ENCODE measurements at regions not wholly inside any gene's neighbourhood (a gene's known extent, or its start where the extent isn't known, plus 50 kb on each side); places are given as distances from the start of the nearest gene placed in this dataset.
"Not testable (repeated sequence)": the region's sequence is repeated elsewhere in the genome, so short reads cannot be mapped to it uniquely, and the experiment has no call there.

DNA sequence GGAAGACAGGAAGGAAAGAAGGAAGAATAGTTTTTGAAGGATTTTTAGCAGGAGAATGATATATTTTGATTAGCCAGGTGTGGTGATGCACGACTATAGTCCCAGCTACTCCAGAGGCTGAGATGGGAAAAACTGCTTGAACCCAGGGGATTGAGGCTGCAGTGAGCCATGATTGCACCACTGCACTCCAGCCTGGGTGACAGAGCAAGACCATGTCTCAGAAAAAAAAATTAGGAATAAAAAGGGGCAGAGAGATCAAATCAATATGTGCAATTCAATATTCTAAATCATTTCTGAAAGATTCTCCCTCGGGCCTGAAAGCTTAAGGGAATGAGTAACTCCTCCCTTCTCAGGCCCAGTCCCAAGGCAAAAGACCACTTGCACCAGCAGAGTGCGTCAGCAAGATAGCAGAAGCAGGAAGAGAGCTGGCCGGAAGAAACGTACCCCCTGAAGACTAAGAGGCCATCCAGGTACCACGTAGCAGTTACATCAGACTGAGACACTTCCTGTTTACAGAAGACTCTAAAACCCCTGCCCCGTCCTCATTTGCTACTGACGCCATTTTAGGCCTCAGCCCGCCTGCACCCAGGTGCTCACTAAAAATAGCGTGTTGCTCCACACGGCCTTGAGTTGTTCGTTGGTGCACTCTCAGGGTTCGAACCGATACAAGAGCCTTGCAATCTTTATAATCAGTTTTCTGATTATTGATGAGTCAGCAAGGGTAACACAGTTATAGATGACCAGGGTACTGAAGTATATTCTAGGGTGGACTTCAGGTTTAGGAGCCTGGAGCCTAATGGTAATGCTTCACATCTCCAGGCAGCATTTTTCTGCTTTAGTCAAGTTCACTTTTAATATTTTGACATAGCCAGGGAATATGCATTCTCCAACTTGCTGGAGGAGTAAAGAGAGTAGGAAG lies 57.7 kb upstream of the CSRP2 start:
- Mint-ChIP-seq H3K9me3 (ENCODE audit: unreplicated experiment) (no peaks in the 10 kb centered on the region), H3K27ac (ENCODE audit: unreplicated experiment) (no peak overlapping the region), H3K4me3 (ENCODE audit: unreplicated experiment) (no peak overlapping the region)

DNA sequence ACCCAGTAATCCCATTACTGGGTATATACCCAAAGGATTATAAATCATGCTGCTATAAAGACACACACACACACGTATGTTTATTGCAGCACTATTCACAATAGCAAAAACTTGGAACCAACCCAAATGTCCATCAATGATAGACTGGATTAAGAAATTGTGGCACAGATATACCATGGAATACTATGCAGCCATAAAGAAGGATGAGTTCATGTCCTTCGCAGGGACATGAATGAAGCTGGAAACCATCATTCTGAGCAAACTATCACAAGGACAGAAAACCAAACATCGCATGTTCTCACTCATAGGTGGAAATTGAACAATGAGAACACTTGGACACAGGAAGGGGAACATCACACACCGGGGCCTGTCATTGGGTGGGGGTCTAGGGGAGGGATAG lies 54.6 kb upstream of the CSRP2 start:
- H3K4me1 Mint-ChIP-seq (ENCODE audit: unreplicated experiment) = not testable (repeated sequence)

More for the DNA sequence above, 57.7 kb upstream of the CSRP2 start:
- Mint-ChIP-seq H3K4me1 (ENCODE audit: unreplicated experiment) (no peaks in the 10 kb centered on the region), H3K36me3 (ENCODE audit: unreplicated experiment) (peaks cover 1% of the 10 kb centered on the region), H3K27me3 (ENCODE audit: unreplicated experiment) (peaks cover 11% of the 10 kb centered on the region)
- TF ChIP-seq, protein P1, sequence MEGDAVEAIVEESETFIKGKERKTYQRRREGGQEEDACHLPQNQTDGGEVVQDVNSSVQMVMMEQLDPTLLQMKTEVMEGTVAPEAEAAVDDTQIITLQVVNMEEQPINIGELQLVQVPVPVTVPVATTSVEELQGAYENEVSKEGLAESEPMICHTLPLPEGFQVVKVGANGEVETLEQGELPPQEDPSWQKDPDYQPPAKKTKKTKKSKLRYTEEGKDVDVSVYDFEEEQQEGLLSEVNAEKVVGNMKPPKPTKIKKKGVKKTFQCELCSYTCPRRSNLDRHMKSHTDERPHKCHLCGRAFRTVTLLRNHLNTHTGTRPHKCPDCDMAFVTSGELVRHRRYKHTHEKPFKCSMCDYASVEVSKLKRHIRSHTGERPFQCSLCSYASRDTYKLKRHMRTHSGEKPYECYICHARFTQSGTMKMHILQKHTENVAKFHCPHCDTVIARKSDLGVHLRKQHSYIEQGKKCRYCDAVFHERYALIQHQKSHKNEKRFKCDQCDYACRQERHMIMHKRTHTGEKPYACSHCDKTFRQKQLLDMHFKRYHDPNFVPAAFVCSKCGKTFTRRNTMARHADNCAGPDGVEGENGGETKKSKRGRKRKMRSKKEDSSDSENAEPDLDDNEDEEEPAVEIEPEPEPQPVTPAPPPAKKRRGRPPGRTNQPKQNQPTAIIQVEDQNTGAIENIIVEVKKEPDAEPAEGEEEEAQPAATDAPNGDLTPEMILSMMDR (IDR thresholded peaks at IDR 0.05) = no peak
- no peak for DNase-seq (ENCODE audit: extremely low spot score, unreplicated experiment)

DNA sequence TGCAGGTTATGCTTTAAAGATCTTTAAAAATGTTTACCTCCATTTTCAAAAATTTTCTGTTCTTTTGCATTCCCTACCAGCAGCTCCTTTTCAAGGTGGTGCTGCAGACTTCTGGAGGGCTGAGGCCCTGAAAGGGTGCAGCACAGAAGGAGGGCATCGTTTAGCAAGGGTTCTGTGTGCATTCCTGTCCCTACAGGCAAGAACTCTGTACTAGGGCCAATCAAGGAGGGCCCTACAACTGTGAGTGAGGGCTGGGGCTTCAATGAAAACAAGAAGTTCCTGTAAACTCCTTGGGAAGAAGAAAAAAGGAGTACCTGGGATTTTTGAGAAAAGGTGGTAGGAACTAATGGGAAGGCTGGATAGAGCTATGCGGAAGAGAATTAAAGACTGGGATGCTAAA lies 50.7 kb upstream of the CSRP2 start:
- Mint-ChIP-seq H3K27me3 (ENCODE audit: unreplicated experiment) (peaks cover 19% of the 10 kb centered on the region), H3K4me1 (ENCODE audit: unreplicated experiment) (no peaks in the 10 kb centered on the region), H3K9me3 (ENCODE audit: unreplicated experiment) (no peaks in the 10 kb centered on the region), H3K27ac (ENCODE audit: unreplicated experiment) (no peak overlapping the region), H3K36me3 (ENCODE audit: unreplicated experiment) (no peaks in the 10 kb centered on the region), H3K4me3 (ENCODE audit: unreplicated experiment) (no peak overlapping the region)
- TF ChIP-seq, protein P1 (IDR thresholded peaks at IDR 0.05) = no peak
- no peak for DNase-seq (ENCODE audit: extremely low spot score, unreplicated experiment)

More for the DNA sequence above, 54.6 kb upstream of the CSRP2 start:
- H3K9me3 Mint-ChIP-seq (ENCODE audit: unreplicated experiment); H3K36me3 Mint-ChIP-seq (ENCODE audit: unreplicated experiment); H3K4me3 Mint-ChIP-seq (ENCODE audit: unreplicated experiment); H3K27ac Mint-ChIP-seq (ENCODE audit: unreplicated experiment); DNase-seq (ENCODE audit: extremely low spot score, unreplicated experiment): not testable (repeated sequence)
- H3K27me3 Mint-ChIP-seq (ENCODE audit: unreplicated experiment) = peaks cover 22% of the 10 kb centered on the region

Measured in osteocyte (in vitro differentiated cells).